Choroid plexus epithelial cell (primary cell): ENCODE measurements at regions not wholly inside any gene's neighbourhood (a gene's known extent, or its start where the extent isn't known, plus 50 kb on each side); places are given as distances from the start of the nearest gene placed in this dataset.

ENCODE experiments used
- DNase-seq: peaks from one replicate; pipeline ENCODE4 v3.0.0-alpha.2; 2010; ENCODE audit warnings: low read depth
- H3K4me3 ChIP-seq: 2 replicates; pipeline ENCODE4 v1.5.1; 2011; ENCODE audit warnings: low read depth, mild to moderate bottlenecking, control low read depth, low read length, moderate library complexity
- CTCF ChIP-seq: conservative IDR thresholded peaks from 2 replicates; pipeline ENCODE4 v1.5.1; 2011; ENCODE audit warnings: low read depth, mild to moderate bottlenecking, control low read depth, inconsistent platforms, low read length, moderate library complexity

GRCh38 chr11:111153194-111153593, 92.3 kb upstream of the POU2AF2 start:
- peak; percentile 24 for DNase-seq
- H3K4me3 ChIP-seq, result no peak overlapping the region
- TF ChIP-seq CTCF, result no peak

- peak; percentile 40 for DNase-seq
These were observed 96.6 kb upstream of the POU2AF2 start for GRCh38 chr11:111148953-111149352.

GRCh38 chr11:111148121-111148520, 97.4 kb upstream of the POU2AF2 start:
- H3K4me3 ChIP-seq, result no peak overlapping the region
- peak; percentile 85 for DNase-seq
- no peak for TF ChIP-seq CTCF

More at GRCh38 chr11:111148953-111149352, 96.6 kb upstream of the POU2AF2 start:
- no peak for TF ChIP-seq CTCF
- H3K4me3 ChIP-seq, result no peak overlapping the region

GRCh38 chr11:111137846-111138245, 107.7 kb upstream of the POU2AF2 start:
- TF ChIP-seq CTCF, result no peak
- no peak overlapping the region for H3K4me3 ChIP-seq
- DNase-seq, result no peak

GRCh38 chr11:111135778-111136570, 109.6 kb upstream of the POU2AF2 start:
- no peak overlapping the region for H3K4me3 ChIP-seq
- no peak for TF ChIP-seq CTCF
- no peak for DNase-seq

GRCh38 chr11:111135101-111135500, 110.4 kb upstream of the POU2AF2 start:
- no peak overlapping the region for H3K4me3 ChIP-seq
- no peak for TF ChIP-seq CTCF
- no peak for DNase-seq
